HG03108 (cell line): ENCODE measurements at regions not wholly inside any gene's neighbourhood (a gene's known extent, or its start where the extent isn't known, plus 50 kb on each side); places are given as distances from the start of the nearest gene placed in this dataset.

Experiments used
- ATAC-seq: cut with Tn5 transposase; IDR thresholded peaks from one replicate; pipeline ENCODE4 v1.9.1; 2021; ENCODE audit warnings: moderate library complexity; ENCODE audit not compliant: unreplicated experiment

DNA sequence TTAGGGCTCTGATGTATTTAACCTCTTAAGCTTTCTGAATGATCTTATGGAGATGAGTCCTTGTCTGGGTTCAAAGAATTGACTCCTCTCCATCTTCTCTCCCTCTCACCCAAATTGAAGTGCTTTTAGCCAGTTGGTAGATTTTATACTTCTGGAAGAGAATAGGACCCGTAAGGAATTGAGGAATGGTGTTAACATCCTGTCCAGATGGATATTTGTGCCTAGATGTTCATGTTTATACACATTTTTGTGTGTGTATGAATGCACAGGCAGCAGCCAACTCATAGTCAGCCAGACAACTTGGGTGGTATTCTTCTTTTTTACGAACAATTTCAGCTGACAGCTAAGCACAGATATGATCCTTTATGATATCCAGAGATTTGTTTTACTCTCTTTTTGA, 449.6 kb upstream of the RGS6 start:
- ATAC-seq = no peak

DNA sequence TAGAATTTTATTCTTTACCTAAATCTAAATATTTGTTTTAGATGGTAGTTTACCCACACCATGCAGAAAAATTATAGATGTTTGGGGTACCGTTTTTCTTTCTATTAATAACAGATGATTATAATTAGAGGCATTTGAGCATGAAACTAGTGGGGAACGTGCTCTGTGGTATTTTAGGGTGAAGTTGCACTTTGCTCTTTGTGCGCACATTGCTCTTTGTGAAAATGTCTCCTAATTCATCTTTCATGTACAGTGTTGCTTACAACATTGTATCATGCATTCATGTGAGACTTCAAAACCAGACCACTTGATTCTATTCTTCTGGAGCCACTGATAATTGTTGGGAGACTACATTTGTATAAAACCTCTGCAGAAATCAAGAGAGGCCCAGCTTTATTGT, 449.1 kb upstream of the RGS6 start:
- no peak for ATAC-seq

DNA sequence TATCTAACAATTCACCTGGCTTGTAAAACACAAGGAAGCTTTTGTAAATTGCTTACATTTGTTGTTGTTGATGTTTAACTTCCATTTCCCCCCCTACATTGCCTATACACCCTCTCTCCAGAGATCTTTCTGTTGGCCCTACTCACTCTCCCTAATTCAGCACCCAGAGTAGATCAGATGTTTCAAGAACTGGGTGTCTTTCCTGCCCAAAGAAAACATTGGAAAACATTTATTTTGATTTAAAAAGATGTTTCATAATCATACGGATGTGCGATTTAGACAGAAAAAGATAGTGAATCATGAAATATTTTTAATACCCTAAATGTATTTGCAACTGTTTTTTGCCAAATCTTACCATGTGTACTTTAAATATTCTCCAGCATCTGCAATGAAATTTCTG, 446.4 kb upstream of the RGS6 start:
- no peak for ATAC-seq

DNA sequence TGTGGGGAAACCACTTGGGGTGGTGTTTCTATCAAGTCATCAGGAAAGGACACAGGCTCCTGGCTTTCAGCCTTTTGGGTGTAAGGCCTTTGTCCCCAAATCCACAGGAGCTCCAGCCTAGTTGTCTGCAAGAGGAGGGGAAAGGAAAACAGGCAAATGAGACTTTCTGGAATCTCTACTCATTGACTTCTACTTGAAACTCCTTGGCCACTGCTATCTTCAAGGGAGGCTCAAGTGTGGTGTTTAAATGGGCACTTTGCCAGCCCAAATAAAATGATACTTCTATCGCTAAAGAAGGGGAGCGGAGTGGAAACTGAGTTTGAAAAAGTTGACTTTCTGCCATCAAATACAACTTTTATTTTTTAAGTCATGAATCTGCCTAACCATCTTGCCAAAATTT, 445.9 kb upstream of the RGS6 start:
- ATAC-seq = no peak

GRCh38 chr14:71487449-71487848, 444.8 kb upstream of the RGS6 start:
- ATAC-seq = no peak

DNA sequence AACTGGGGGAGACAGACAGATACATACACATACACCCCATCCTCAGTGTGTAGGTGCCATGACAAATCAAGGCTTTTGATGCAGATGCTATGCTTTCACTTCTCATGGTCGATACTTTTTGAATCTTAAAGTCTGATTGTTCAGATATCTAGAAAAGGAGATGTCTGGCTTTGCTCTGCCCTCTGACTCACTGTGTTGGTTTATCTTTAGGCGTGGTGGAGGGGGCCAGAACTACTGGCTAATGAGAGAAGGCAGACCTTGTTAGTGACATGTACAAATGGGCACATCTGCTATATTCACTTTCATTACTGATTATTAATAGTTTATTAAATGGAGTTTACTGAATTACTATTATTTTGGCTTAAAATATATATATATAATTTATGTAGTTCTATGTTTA, 444.3 kb upstream of the RGS6 start:
- ATAC-seq = no peak

GRCh38 chr14:71488703-71489191, 443.5 kb upstream of the RGS6 start:
- ATAC-seq = no peak

DNA sequence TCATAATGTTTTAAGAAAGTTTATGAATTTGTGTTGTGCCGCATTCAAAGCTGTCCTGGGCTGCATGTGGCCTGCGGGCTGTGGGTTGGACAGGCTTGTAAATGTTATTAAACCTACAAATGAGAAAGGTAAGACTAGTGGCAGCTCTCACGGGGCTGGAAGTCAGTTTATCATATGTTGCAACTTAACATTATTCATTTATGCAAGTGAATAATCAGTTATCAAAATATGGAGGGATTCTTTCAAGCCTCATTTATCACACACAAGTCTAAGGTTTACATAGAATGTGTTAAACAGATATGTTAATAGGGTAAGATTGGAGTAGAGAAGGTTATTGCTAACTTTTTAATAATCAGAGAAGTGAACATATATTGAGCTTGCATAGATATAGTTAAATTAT, 442.5 kb upstream of the RGS6 start:
- ATAC-seq = no peak

- ATAC-seq = no peak
Measured at GRCh38 chr14:71491931-71492330, 440.3 kb upstream of the RGS6 start.

DNA sequence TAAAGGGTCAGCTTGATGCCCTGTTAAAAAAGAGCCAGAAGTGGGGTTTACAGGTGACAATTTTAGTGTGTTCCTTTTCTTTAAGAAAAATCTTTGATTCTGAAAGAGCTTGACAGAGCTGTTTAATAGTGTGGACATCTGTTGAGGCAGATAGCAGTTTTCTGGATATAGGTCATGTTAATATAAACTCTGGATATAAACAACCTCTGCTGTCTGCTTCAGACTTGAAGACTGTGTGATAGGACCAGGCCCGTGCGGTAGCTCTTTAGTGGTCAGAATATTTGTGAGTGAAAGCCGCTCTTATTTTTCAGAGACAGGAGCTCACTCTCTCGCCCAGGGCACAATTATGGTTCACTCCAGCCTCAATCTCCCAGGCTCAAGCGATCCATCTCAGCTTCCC, 439.9 kb upstream of the RGS6 start:
- no peak for ATAC-seq

DNA sequence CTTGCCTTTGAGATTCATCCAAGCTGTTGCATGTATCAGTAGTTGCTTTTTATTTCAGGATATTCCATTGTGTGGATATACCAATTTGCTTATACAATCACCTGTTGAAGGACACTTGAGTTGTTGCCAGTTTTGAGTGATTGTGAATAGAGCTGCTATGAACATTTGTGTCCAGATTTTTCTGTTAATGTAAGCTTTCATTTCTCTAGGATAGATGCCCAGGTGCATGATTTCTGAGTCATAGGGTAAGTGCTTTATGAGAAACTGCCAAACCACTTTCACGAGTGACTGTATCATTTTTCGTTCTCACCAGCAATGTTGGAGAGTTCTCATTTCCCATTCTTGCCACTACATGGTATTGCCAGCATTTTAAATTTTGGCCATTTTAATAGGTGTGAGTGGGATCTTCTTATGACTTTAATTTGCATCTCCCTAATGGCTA, 434.6 kb upstream of the RGS6 start:
- ATAC-seq = peak; percentile 81

DNA sequence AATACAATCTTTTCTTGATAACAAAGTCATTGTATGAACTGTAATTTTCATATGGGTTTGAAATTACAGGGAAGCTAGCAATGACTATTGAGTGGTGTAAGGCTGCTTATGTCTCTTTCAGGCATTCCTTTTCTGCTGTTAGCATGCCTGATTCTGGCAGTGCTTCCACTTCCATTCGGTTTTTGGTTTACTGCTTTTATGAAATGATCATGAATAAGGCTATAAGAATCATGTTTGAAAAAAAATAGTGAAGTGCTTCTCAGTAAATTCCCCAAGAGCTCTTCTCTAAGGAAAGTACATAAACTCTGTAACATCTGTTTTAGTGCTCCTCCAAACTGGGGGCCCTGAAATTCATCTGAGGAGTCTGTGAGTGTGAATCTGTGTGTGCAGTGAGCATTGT, 434.0 kb upstream of the RGS6 start:
- ATAC-seq = no peak

DNA sequence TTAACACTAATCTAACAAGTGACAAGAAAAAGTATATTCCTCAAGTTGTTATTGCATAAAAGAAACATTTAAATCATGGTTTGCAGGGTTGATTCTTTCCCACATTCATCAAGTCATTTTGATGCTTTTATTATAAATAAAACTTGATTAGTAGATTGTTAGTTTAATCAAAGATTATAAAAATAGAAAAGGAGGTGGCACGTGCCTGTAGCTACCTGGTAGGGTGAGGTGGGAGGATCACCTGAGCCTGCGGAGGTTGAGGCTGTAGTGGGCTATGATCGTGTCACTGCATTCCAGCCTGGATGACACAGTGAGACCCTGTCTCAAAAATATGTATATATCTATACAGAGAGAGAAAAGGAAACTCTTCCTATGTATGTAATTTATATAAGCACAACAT, 433.2 kb upstream of the RGS6 start:
- no peak for ATAC-seq

- ATAC-seq = no peak
Measured at GRCh38 chr14:71507681-71508080, 424.5 kb upstream of the RGS6 start.

DNA sequence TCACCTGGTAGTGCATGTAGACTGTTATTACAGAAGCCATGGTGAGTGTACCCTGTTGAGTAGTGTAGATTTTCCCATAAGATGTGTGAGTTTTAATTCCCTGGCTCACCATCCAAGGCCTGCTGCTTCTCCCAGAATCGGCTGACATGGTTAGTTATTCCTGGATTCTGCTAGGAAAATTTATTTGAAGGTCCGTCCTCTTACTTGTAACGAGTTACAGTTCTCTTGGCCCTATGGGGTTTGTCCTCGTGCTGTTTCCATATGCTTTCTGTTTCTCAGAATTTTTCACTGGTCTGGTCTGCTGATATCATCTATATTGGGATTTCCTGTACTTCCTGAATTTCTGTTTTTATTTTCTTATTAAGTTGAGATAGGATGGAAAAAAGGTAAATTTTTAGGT, 423.3 kb upstream of the RGS6 start:
- no peak for ATAC-seq

DNA sequence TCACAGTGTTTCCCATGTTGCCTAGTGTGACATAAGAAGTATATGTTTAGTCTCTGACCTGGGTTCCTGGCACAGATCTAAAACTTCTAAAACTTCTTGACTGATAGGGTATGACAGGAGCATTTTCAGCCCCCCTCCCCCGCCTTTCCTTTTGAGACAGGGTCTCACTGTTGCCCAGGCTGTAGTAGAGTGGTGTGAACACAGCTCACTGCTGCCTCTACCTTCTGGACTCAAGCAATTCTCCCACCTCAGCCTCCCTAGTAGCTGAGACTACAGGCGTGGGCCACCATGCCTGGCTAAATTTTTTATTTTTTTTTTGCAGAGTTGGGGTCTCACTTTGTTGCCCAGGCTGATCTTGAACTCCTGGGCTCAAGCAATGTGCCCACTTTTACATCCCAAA, 421.1 kb upstream of the RGS6 start:
- no peak for ATAC-seq

DNA sequence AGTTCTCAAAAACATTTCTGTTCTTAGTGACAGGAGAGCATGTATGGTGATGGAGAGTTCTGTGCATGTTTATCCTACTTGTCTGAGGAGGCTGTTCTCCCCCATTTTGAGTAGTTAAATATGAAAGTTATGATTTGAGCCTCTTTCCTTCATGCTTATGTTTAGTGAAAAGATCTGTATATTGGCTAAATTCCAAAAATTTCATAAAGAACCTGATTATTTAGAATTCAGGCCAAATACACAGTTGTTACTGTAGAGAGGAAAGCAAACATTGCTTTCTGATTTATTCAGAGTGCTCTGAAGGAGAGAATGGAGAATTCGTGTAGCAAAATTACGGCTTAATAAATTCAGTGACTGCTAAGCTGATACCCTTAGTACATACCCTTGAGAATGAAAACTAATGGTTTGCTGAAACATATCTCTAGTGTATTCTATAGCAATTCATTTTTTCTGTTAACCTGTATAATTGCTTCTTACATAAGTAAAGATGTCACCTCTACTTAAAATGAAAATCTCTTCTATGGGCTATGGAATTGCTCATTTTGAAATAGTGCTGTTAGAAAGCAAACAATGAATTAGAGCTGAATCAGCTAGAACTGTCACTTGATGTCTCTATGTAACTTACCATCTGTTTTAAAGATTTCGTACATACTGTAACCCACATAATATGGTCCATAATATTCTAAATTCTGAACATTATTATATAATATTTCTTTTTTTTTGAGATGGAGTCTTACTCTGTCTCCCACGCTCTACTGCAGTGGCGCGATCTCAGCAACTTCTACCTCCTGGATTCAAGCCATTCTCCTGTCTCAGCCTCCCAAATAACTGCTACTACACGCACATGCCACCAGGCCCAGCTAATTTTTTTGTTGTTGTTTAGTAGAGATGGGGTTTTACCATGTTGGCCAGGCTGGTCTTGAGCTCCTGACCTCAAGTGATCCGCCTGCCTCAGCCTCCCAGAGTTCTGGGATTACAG, 417.0 kb upstream of the RGS6 start:
- ATAC-seq = no peak

GRCh38 chr14:71521238-71522135, 410.7 kb upstream of the RGS6 start:
- ATAC-seq = no peak

DNA sequence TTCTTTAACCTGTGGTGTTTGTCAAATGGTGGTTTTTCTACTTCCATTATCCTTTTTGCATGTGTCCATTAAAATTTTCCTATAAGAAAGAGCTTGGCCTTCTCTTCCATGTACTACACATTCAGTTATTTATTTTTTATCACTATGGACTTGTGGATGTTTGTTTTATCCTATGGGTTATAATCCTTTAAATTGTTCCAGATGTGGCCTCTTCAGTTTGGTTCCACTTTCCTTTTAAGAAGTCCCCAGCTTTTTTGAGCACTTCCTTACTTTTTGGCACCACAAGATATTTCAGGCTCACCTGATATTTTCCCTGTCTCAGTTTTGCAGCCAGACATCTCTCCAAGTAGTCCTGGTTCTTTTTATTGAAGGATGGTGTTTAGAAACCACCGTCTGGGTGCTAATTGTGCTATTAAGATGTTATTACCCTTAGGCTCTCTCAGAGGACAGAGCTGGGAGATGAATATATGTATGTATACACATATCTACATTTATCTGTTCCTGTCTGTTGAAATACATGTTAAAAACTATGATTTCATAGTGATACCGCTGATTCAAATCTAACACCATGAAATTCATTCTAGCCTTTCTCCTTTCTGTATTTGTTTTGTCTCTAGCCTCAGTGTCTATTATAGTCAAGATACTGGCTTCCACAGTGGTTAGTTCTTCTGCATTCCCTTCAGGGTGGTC, 408.5 kb upstream of the RGS6 start:
- peak; percentile 47 for ATAC-seq

GRCh38 chr14:71524320-71524982, 407.8 kb upstream of the RGS6 start:
- peak; percentile 58 for ATAC-seq
